GM21367 (cell line): ENCODE measurements at regions not wholly inside any gene's neighbourhood (a gene's known extent, or its start where the extent isn't known, plus 50 kb on each side); places are given as distances from the start of the nearest gene placed in this dataset.

Experiments used
- ATAC-seq: cut with Tn5 transposase; IDR thresholded peaks from one replicate; pipeline ENCODE4 v1.9.1; 2021; ENCODE audit not compliant: unreplicated experiment

GRCh38 chr2:204108330-204108751, 171.8 kb downstream of the ICOS start:
- no peak for ATAC-seq

- ATAC-seq, result no peak
Measured at GRCh38 chr2:204108781-204109295, 172.3 kb downstream of the ICOS start.

- no peak for ATAC-seq
Measured at GRCh38 chr2:204109681-204110080, 173.1 kb downstream of the ICOS start.

GRCh38 chr2:204110338-204110741, 173.8 kb downstream of the ICOS start:
- peak; percentile 92 for ATAC-seq

GRCh38 chr2:204110751-204111516, 174.4 kb downstream of the ICOS start:
- ATAC-seq, result no peak

GRCh38 chr2:204112084-204112770, 175.7 kb downstream of the ICOS start:
- no peak for ATAC-seq

- ATAC-seq, result no peak
Measured at GRCh38 chr2:204114295-204115136, 178.0 kb downstream of the ICOS start.

GRCh38 chr2:204115137-204116056, 178.8 kb downstream of the ICOS start:
- ATAC-seq, result no peak

- ATAC-seq, result no peak
Measured at GRCh38 chr2:204116159-204116792, 179.7 kb downstream of the ICOS start.

GRCh38 chr2:204122425-204122824, 185.9 kb downstream of the ICOS start:
- no peak for ATAC-seq

GRCh38 chr2:204124140-204124750, 187.7 kb downstream of the ICOS start:
- ATAC-seq, result no peak

- ATAC-seq, result no peak
Measured at GRCh38 chr2:204126705-204127104, 190.1 kb downstream of the ICOS start.

- ATAC-seq, result no peak
Measured at GRCh38 chr2:204127238-204127637, 190.7 kb downstream of the ICOS start.

- ATAC-seq, result no peak
Measured at GRCh38 chr2:204129591-204130294, 193.2 kb downstream of the ICOS start.

- ATAC-seq, result no peak
Measured at GRCh38 chr2:204131621-204132020, 195.1 kb downstream of the ICOS start.

- no peak for ATAC-seq
Measured at GRCh38 chr2:204133476-204133875, 196.9 kb downstream of the ICOS start.

- no peak for ATAC-seq
Measured at GRCh38 chr2:204134421-204134820, 197.9 kb downstream of the ICOS start.

- no peak for ATAC-seq
Measured at GRCh38 chr2:204135752-204136151, 199.2 kb downstream of the ICOS start.

GRCh38 chr2:204138206-204138605, 201.6 kb downstream of the ICOS start:
- no peak for ATAC-seq
